ENCODE measurements at regions not wholly inside any gene's neighbourhood (a gene's known extent, or its start where the extent isn't known, plus 50 kb on each side); places are given as distances from the start of the nearest gene placed in this dataset.

GRCh38 chr3:82685761-82686160, 924.3 kb upstream of the GBE1 start:
- TF ChIP-seq CTCF (IDR thresholded peaks at IDR 0.05; ENCODE audit: insufficient read depth, low read length, poor library complexity, severe bottlenecking) (no peak), EZH2phosphoT487 (conservative IDR thresholded peaks at IDR 0.05; ENCODE audit: low read length) (no peak)

Data from SU-DHL-6 (cell line).